Neural cell (in vitro differentiated cells): ENCODE measurements at regions not wholly inside any gene's neighbourhood (a gene's known extent, or its start where the extent isn't known, plus 50 kb on each side); places are given as distances from the start of the nearest gene placed in this dataset.

Experiments used
- H2AFZ ChIP-seq: fragments of 200-600, 300-800 bp; sonication (generic), shearing (Covaris generic); 2 replicates; pipeline ENCODE4 v1.6.0; 2014; ENCODE audit warnings: low read depth, mild to moderate bottlenecking, antibody characterized with exemption, low read length, moderate library complexity
- H3F3A ChIP-seq: fragments of 200-600 bp; shearing (Covaris generic); 2 replicates; pipeline ENCODE4 v1.6.1; 2016; ENCODE audit warnings: mild to moderate bottlenecking, moderate library complexity, mixed read lengths, antibody characterized with exemption, low read length; ENCODE audit not compliant: insufficient read depth, poor library complexity, severe bottlenecking
- H3K27ac ChIP-seq: fragments of 200-600, 300-800 bp; sonication (generic), shearing (Covaris generic); 2 replicates; pipeline ENCODE4 v1.5.1; 2014; ENCODE audit warnings: mild to moderate bottlenecking, low read length, moderate library complexity
- H3K27me3 ChIP-seq: fragments of 300-800, 200-600 bp; sonication (generic), shearing (Covaris generic); 2 replicates; pipeline ENCODE4 v1.6.0; 2014; ENCODE audit warnings: mild to moderate bottlenecking, low read depth, low read length, moderate library complexity; ENCODE audit not compliant: insufficient read depth
- H3K36me3 ChIP-seq: fragments of 300-800, 200-600 bp; sonication (generic), shearing (Covaris generic); 2 replicates; pipeline ENCODE4 v1.5.1; 2014; ENCODE audit warnings: mild to moderate bottlenecking, antibody characterized with exemption, low read length, moderate library complexity; ENCODE audit not compliant: insufficient read depth
- H3K4me2 ChIP-seq: fragments of 300-800, 200-600 bp; sonication (generic), shearing (Covaris generic); 2 replicates; pipeline ENCODE4 v1.6.0; 2014; ENCODE audit warnings: mild to moderate bottlenecking, low read length
- H3K4me3 ChIP-seq: fragments of 300-800, 200-600 bp; sonication (generic), shearing (Covaris generic); 2 replicates; pipeline ENCODE4 v1.5.1; 2014; ENCODE audit warnings: mild to moderate bottlenecking, low read length, moderate library complexity
- H3K79me2 ChIP-seq: fragments of 200-600 bp; shearing (Covaris generic); replicated peaks from 2 replicates; pipeline ENCODE4 v1.6.0; 2014; ENCODE audit warnings: mild to moderate bottlenecking, low read length, moderate library complexity; ENCODE audit not compliant: insufficient read depth
- H3K9ac ChIP-seq: fragments of 300-800, 200-600 bp; sonication (generic), shearing (Covaris generic); 2 replicates; pipeline ENCODE4 v1.6.1; 2016; ENCODE audit warnings: mild to moderate bottlenecking, low read length, mixed read lengths
- H3K9me2 ChIP-seq: fragments of 200-600 bp; shearing (Covaris generic); 2 replicates; pipeline ENCODE4 v1.6.1; 2016; ENCODE audit warnings: mild to moderate bottlenecking, low read length, mixed read lengths; ENCODE audit not compliant: insufficient read depth
- H3K9me3 ChIP-seq: fragments of 200-600, 300-800 bp; sonication (generic), shearing (Covaris generic); 2 replicates; pipeline ENCODE4 v1.6.1; 2016; ENCODE audit warnings: mild to moderate bottlenecking, mixed run types, low read length, moderate library complexity, mixed read lengths
- H4K20me1 ChIP-seq: fragments of 200-600 bp; shearing (Covaris generic); 2 replicates; pipeline ENCODE4 v1.6.1; 2016; ENCODE audit warnings: mild to moderate bottlenecking, mixed run types; ENCODE audit not compliant: insufficient read depth
- EP300 ChIP-seq: fragments of 450-650 bp; conservative IDR thresholded peaks from 2 replicates; pipeline ENCODE4 v1.6.1; 2014; ENCODE audit warnings: antibody characterized with exemption, mild to moderate bottlenecking, moderate library complexity; ENCODE audit not compliant: poor library complexity, severe bottlenecking
- EZH2 ChIP-seq: fragments of 200-600, 300-800 bp; shearing (Covaris generic), sonication (generic); IDR thresholded peaks from 2 replicates; pipeline ENCODE4 v1.6.1; 2014; ENCODE audit warnings: antibody characterized with exemption, low read length, borderline replicate concordance, mild to moderate bottlenecking; ENCODE audit not compliant: insufficient read depth, poor library complexity, severe bottlenecking
- MXI1 ChIP-seq: fragments of 450-650 bp; conservative IDR thresholded peaks from 2 replicates; pipeline ENCODE4 v1.6.1; 2014; ENCODE audit warnings: antibody characterized with exemption, mild to moderate bottlenecking; ENCODE audit not compliant: poor library complexity, severe bottlenecking
- POLR2AphosphoS5 ChIP-seq: IDR thresholded peaks from 2 replicates; pipeline ENCODE4 v1.6.1; 2012
- RAD21 ChIP-seq: fragments of 450-650 bp; conservative IDR thresholded peaks from 2 replicates; pipeline ENCODE4 v1.6.1; 2014; ENCODE audit warnings: antibody characterized with exemption, mild to moderate bottlenecking, moderate library complexity
- REST ChIP-seq: IDR thresholded peaks from 2 replicates; pipeline ENCODE4 v1.6.1; 2012; ENCODE audit warnings: borderline replicate concordance
- SMC3 ChIP-seq: fragments of 450-650 bp; conservative IDR thresholded peaks from 2 replicates; pipeline ENCODE4 v1.6.1; 2014; ENCODE audit warnings: antibody characterized with exemption, mild to moderate bottlenecking, moderate library complexity; ENCODE audit not compliant: poor library complexity
- TAF1 ChIP-seq: IDR thresholded peaks from 2 replicates; pipeline ENCODE4 v1.6.1; 2012; ENCODE audit warnings: low read depth
- TF ChIP-seq, protein P1 (sequence below): fragments of 450-650 bp; IDR thresholded peaks from 2 replicates; pipeline ENCODE4 v1.5.1; 2014; ENCODE audit warnings: antibody characterized with exemption, mild to moderate bottlenecking, moderate library complexity; ENCODE audit not compliant: poor library complexity, severe bottlenecking

DNA sequence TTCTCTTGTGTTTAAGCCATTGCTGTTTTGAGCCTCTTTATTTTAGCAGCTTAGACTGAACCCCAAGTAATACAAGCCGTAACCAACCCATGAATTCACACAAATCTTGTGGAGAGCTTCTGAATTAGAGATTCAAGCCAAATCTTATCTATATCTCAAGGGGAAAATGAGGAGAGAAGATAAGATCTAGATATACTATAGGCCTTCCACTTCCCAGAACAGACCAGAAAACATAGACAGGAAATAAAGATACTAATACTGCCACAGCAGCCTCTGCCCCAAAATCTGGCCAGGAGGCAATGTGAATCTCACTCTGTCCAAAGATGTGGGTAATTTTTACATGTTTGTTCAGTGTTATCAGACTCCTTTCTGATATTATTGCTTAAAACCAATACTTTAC is 307.2 kb downstream of the PTEN start:
- no peaks in the 10 kb centered on the region for H3K79me2 ChIP-seq
- no peaks in the 10 kb centered on the region for H3K9me3 ChIP-seq
- no peaks in the 10 kb centered on the region for H3K36me3 ChIP-seq
- H3K27ac ChIP-seq, result no peak overlapping the region
- no peak overlapping the region for H3K4me3 ChIP-seq
- TF ChIP-seq MXI1, result no peak
- no peak for TF ChIP-seq TAF1
- TF ChIP-seq EZH2, result no peak
- no peak for TF ChIP-seq SMC3
- TF ChIP-seq RAD21, result no peak
- TF ChIP-seq, protein P1, sequence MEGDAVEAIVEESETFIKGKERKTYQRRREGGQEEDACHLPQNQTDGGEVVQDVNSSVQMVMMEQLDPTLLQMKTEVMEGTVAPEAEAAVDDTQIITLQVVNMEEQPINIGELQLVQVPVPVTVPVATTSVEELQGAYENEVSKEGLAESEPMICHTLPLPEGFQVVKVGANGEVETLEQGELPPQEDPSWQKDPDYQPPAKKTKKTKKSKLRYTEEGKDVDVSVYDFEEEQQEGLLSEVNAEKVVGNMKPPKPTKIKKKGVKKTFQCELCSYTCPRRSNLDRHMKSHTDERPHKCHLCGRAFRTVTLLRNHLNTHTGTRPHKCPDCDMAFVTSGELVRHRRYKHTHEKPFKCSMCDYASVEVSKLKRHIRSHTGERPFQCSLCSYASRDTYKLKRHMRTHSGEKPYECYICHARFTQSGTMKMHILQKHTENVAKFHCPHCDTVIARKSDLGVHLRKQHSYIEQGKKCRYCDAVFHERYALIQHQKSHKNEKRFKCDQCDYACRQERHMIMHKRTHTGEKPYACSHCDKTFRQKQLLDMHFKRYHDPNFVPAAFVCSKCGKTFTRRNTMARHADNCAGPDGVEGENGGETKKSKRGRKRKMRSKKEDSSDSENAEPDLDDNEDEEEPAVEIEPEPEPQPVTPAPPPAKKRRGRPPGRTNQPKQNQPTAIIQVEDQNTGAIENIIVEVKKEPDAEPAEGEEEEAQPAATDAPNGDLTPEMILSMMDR, result no peak
- no peak for TF ChIP-seq REST
- TF ChIP-seq POLR2AphosphoS5, result no peak
- TF ChIP-seq EP300, result no peak
- H3K4me2 ChIP-seq, result no peak overlapping the region
- no peaks in the 10 kb centered on the region for H3K9me2 ChIP-seq
- H2AFZ ChIP-seq, result no peak overlapping the region
- no peaks in the 10 kb centered on the region for H4K20me1 ChIP-seq
- no peaks in the 10 kb centered on the region for H3K27me3 ChIP-seq
- no peak overlapping the region for H3K9ac ChIP-seq
- no peaks in the 10 kb centered on the region for H3F3A ChIP-seq

DNA sequence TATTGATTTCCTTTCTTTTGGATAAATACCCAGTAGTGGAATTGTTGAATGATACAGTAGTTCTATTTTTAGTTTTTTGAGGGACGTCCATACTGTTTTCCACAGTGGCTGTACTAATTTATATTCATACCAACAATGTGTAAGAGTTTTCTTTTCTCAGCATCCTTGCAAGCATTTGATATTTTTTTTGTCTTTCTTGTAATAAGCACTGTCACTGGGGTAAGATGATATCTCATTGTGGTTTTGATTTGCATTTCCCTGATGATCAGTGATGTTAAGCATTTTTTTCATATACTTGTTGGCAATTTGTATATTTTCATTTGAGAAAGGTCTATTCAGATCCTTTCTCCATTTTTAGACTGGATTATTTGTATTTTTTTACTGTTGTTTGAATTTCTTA is 308.7 kb downstream of the PTEN start:
- Histone ChIP-seq H3F3A (no peaks in the 10 kb centered on the region), H3K9ac (no peak overlapping the region), H3K27me3 (no peaks in the 10 kb centered on the region), H3K36me3 (no peaks in the 10 kb centered on the region), H4K20me1 (no peaks in the 10 kb centered on the region), H3K79me2 (no peaks in the 10 kb centered on the region), H3K4me2 (no peak overlapping the region), H3K27ac (no peak overlapping the region), H3K9me3 (no peaks in the 10 kb centered on the region), H3K4me3 (no peak overlapping the region), H2AFZ (no peak overlapping the region), H3K9me2 (no peaks in the 10 kb centered on the region)
- TF ChIP-seq, protein P1, result no peak
- TF ChIP-seq EP300 (no peak), POLR2AphosphoS5 (no peak), MXI1 (no peak), TAF1 (no peak), EZH2 (no peak), SMC3 (no peak), RAD21 (no peak), REST (no peak)
